ENCODE measurements at regions not wholly inside any gene's neighbourhood (a gene's known extent, or its start where the extent isn't known, plus 50 kb on each side); places are given as distances from the start of the nearest gene placed in this dataset.

GRCh38 chr12:111028830-111029229 is 108.5 kb upstream of the MYL2 start:
- Mint-ChIP-seq H3K9me3 (ENCODE audit: insufficient read depth) (no peaks in the 10 kb centered on the region), H3K4me1 (ENCODE audit: low read depth) (peaks cover 2% of the 10 kb centered on the region), H3K36me3 (ENCODE audit: low read depth) (no peaks in the 10 kb centered on the region), H3K27ac (no peak overlapping the region), H3K27me3 (ENCODE audit: low read depth) (peaks cover 50% of the 10 kb centered on the region), H3K4me3 (no peak overlapping the region)
- ChIA-PET POLR2A (no interaction called here), CTCF (interaction anchor here (1.5 kb wide), 1 partner anchor 270 kb away, joined by 4 read pairs; no protein-coding TSS in a partner anchor)
- ATAC-seq (no peak), DNase-seq (no peak)

- H3K4me3 Mint-ChIP-seq: no peak overlapping the region
- ChIA-PET CTCF (interaction anchor here (4.4 kb wide), 1 partner anchor 244 kb away, joined by 18 read pairs; no protein-coding TSS in a partner anchor), POLR2A (no interaction called here)
- no peak for ATAC-seq
- no peak overlapping the region for H3K27ac Mint-ChIP-seq
- H3K27me3 Mint-ChIP-seq (ENCODE audit: low read depth): peaks cover 42% of the 10 kb centered on the region
- no peak for DNase-seq
- H3K9me3 Mint-ChIP-seq (ENCODE audit: insufficient read depth): no peaks in the 10 kb centered on the region
- H3K4me1 Mint-ChIP-seq (ENCODE audit: low read depth): peaks cover under 1% of the 10 kb centered on the region
- H3K36me3 Mint-ChIP-seq (ENCODE audit: low read depth): no peaks in the 10 kb centered on the region
Observed at GRCh38 chr12:111027431-111027830, 107.1 kb upstream of the MYL2 start.

GRCh38 chr12:111025792-111026430 is 105.5 kb upstream of the MYL2 start:
- DNase-seq (no peak), ATAC-seq (no peak)
- no peaks in the 10 kb centered on the region for H3K4me1 Mint-ChIP-seq (ENCODE audit: low read depth)
- no peaks in the 10 kb centered on the region for H3K36me3 Mint-ChIP-seq (ENCODE audit: low read depth)
- H3K4me3 Mint-ChIP-seq: no peak overlapping the region
- peaks cover 30% of the 10 kb centered on the region for H3K27me3 Mint-ChIP-seq (ENCODE audit: low read depth)
- H3K27ac Mint-ChIP-seq: no peak overlapping the region
- ChIA-PET CTCF (interaction anchor here (1.8 to 4.4 kb wide), 2 partner anchors 246 to 273 kb away, joined by 5 to 18 read pairs; no protein-coding TSS in a partner anchor), POLR2A (no interaction called here)
- no peaks in the 10 kb centered on the region for H3K9me3 Mint-ChIP-seq (ENCODE audit: insufficient read depth)

GRCh38 chr12:111025301-111025700 is 104.9 kb upstream of the MYL2 start:
- Mint-ChIP-seq H3K27me3 (ENCODE audit: low read depth) (peaks cover 27% of the 10 kb centered on the region), H3K4me3 (no peak overlapping the region), H3K27ac (no peak overlapping the region), H3K4me1 (ENCODE audit: low read depth) (no peaks in the 10 kb centered on the region), H3K9me3 (ENCODE audit: insufficient read depth) (no peaks in the 10 kb centered on the region), H3K36me3 (ENCODE audit: low read depth) (no peaks in the 10 kb centered on the region)
- ATAC-seq (no peak), DNase-seq (no peak)
- POLR2A ChIA-PET: no interaction called here
- CTCF ChIA-PET: interaction anchor here (1.8 to 4.4 kb wide), 2 partner anchors 246 to 273 kb away, joined by 5 to 18 read pairs; no protein-coding TSS in a partner anchor

GRCh38 chr12:111024205-111024801 is 103.9 kb upstream of the MYL2 start:
- ChIA-PET CTCF (interaction anchor here (0.7 to 4.4 kb wide), 3 partner anchors 129 to 274 kb away, joined by 3 to 18 read pairs (median 5); no protein-coding TSS in a partner anchor), POLR2A (no interaction called here)
- Mint-ChIP-seq H3K4me1 (ENCODE audit: low read depth) (no peaks in the 10 kb centered on the region), H3K27ac (no peak overlapping the region), H3K36me3 (ENCODE audit: low read depth) (no peaks in the 10 kb centered on the region), H3K9me3 (ENCODE audit: insufficient read depth) (no peaks in the 10 kb centered on the region), H3K4me3 (no peak overlapping the region), H3K27me3 (ENCODE audit: low read depth) (peaks cover 19% of the 10 kb centered on the region)
- DNase-seq: peak; percentile 61
- peak; percentile 76 for ATAC-seq

- no peaks in the 10 kb centered on the region for H3K36me3 Mint-ChIP-seq (ENCODE audit: low read depth)
- peaks cover 18% of the 10 kb centered on the region for H3K27me3 Mint-ChIP-seq (ENCODE audit: low read depth)
- ChIA-PET POLR2A (no interaction called here), CTCF (interaction anchor here (0.8 to 1.1 kb wide), 2 partner anchors 145 to 276 kb away, joined by 3 to 4 read pairs; no protein-coding TSS in a partner anchor)
- no peak overlapping the region for H3K27ac Mint-ChIP-seq
- no peak for ATAC-seq
- H3K4me3 Mint-ChIP-seq: no peak overlapping the region
- H3K9me3 Mint-ChIP-seq (ENCODE audit: insufficient read depth): no peaks in the 10 kb centered on the region
- no peaks in the 10 kb centered on the region for H3K4me1 Mint-ChIP-seq (ENCODE audit: low read depth)
- no peak for DNase-seq
Observed at GRCh38 chr12:111022386-111022785, 102.0 kb upstream of the MYL2 start.

- Mint-ChIP-seq H3K27ac (no peak overlapping the region), H3K36me3 (ENCODE audit: low read depth) (no peaks in the 10 kb centered on the region), H3K9me3 (ENCODE audit: insufficient read depth) (no peaks in the 10 kb centered on the region), H3K4me3 (no peak overlapping the region), H3K27me3 (ENCODE audit: low read depth) (peaks cover 9% of the 10 kb centered on the region), H3K4me1 (ENCODE audit: low read depth) (no peaks in the 10 kb centered on the region)
- ATAC-seq (no peak), DNase-seq (no peak)
- ChIA-PET POLR2A (no interaction called here), CTCF (interaction anchor here (0.9 kb wide), 1 partner anchor 49 kb away, joined by 3 read pairs; no protein-coding TSS in a partner anchor)
Observed at GRCh38 chr12:111014547-111014946, 94.2 kb upstream of the MYL2 start.

- no peak for DNase-seq
- H3K4me3 Mint-ChIP-seq: no peak overlapping the region
- no peaks in the 10 kb centered on the region for H3K9me3 Mint-ChIP-seq (ENCODE audit: insufficient read depth)
- no peak overlapping the region for H3K27ac Mint-ChIP-seq
- no peaks in the 10 kb centered on the region for H3K4me1 Mint-ChIP-seq (ENCODE audit: low read depth)
- H3K27me3 Mint-ChIP-seq (ENCODE audit: low read depth): peaks cover 7% of the 10 kb centered on the region
- H3K36me3 Mint-ChIP-seq (ENCODE audit: low read depth): no peaks in the 10 kb centered on the region
- POLR2A ChIA-PET: no interaction called here
- no peak for ATAC-seq
- CTCF ChIA-PET: no interaction called here
Observed at GRCh38 chr12:111012918-111013317, 92.5 kb upstream of the MYL2 start.

- Mint-ChIP-seq H3K4me3 (no peak overlapping the region), H3K9me3 (ENCODE audit: insufficient read depth) (no peaks in the 10 kb centered on the region), H3K27ac (no peak overlapping the region), H3K36me3 (ENCODE audit: low read depth) (no peaks in the 10 kb centered on the region), H3K27me3 (ENCODE audit: low read depth) (peaks cover 7% of the 10 kb centered on the region), H3K4me1 (ENCODE audit: low read depth) (no peaks in the 10 kb centered on the region)
- no peak for ATAC-seq
- CTCF ChIA-PET: no interaction called here
- DNase-seq: no peak
- POLR2A ChIA-PET: no interaction called here
Observed at GRCh38 chr12:111011999-111012600, 91.7 kb upstream of the MYL2 start.

- DNase-seq: no peak
- H3K27me3 Mint-ChIP-seq (ENCODE audit: low read depth): peaks cover 9% of the 10 kb centered on the region
- H3K4me1 Mint-ChIP-seq (ENCODE audit: low read depth): no peaks in the 10 kb centered on the region
- ATAC-seq: no peak
- H3K9me3 Mint-ChIP-seq (ENCODE audit: insufficient read depth): no peaks in the 10 kb centered on the region
- CTCF ChIA-PET: no interaction called here
- no peaks in the 10 kb centered on the region for H3K36me3 Mint-ChIP-seq (ENCODE audit: low read depth)
- no peak overlapping the region for H3K27ac Mint-ChIP-seq
- H3K4me3 Mint-ChIP-seq: no peak overlapping the region
- POLR2A ChIA-PET: interaction anchor here (0.6 kb wide), 1 partner anchor 209 kb away, joined by 6 read pairs; no protein-coding TSS in a partner anchor
Observed at GRCh38 chr12:111010916-111011657, 90.7 kb upstream of the MYL2 start.

GRCh38 chr12:111010061-111010460 is 89.7 kb upstream of the MYL2 start:
- POLR2A ChIA-PET: no interaction called here
- peaks cover 7% of the 10 kb centered on the region for H3K27me3 Mint-ChIP-seq (ENCODE audit: low read depth)
- no peak for ATAC-seq
- H3K4me1 Mint-ChIP-seq (ENCODE audit: low read depth): no peaks in the 10 kb centered on the region
- DNase-seq: no peak
- no peak overlapping the region for H3K27ac Mint-ChIP-seq
- CTCF ChIA-PET: no interaction called here
- H3K4me3 Mint-ChIP-seq: no peak overlapping the region
- H3K9me3 Mint-ChIP-seq (ENCODE audit: insufficient read depth): no peaks in the 10 kb centered on the region
- H3K36me3 Mint-ChIP-seq (ENCODE audit: low read depth): no peaks in the 10 kb centered on the region

- Mint-ChIP-seq H3K36me3 (ENCODE audit: low read depth) (no peaks in the 10 kb centered on the region), H3K4me3 (no peak overlapping the region), H3K9me3 (ENCODE audit: insufficient read depth) (no peaks in the 10 kb centered on the region), H3K4me1 (ENCODE audit: low read depth) (no peaks in the 10 kb centered on the region), H3K27me3 (ENCODE audit: low read depth) (peaks cover 10% of the 10 kb centered on the region), H3K27ac (no peak overlapping the region)
- CTCF ChIA-PET: no interaction called here
- no peak for DNase-seq
- ATAC-seq: no peak
- POLR2A ChIA-PET: no interaction called here
Observed at GRCh38 chr12:111006621-111007020, 86.2 kb upstream of the MYL2 start.
